ENCODE measurements at regions not wholly inside any gene's neighbourhood (a gene's known extent, or its start where the extent isn't known, plus 50 kb on each side); places are given as distances from the start of the nearest gene placed in this dataset.
"Not testable (repeated sequence)": the region's sequence is repeated elsewhere in the genome, so short reads cannot be mapped to it uniquely, and the experiment has no call there.

GRCh38 chr9:32161720-32162119, 222.7 kb upstream of the ACO1 start:
- no peaks in the 10 kb centered on the region for H3K9me3 ChIP-seq (replicated peaks; ENCODE audit: control insufficient read depth, insufficient read depth, low read depth, low read length)
- no peak overlapping the region for H3K9ac ChIP-seq (ENCODE audit: insufficient read depth in 1 of 2, low read depth in 2 of 2, low read length in 2 of 2)
- FAIRE-seq, result no peak
- ChIA-PET POLR2A (no interaction called here), CTCF (ENCODE audit: low intra/inter-chr PET ratio) (no interaction called here)
- no peak overlapping the region for H3K4me2 ChIP-seq (ENCODE audit: insufficient read depth, low read length)
- H3K36me3 ChIP-seq (ENCODE audit: control insufficient read depth, insufficient read depth, low read length), result no peaks in the 10 kb centered on the region
- intact Hi-C loops (cut with micrococcal nuclease) (no loop called here), in situ Hi-C loops (cut with MboI) (no loop called here)
- H4K20me1 ChIP-seq (replicated peaks; ENCODE audit: control insufficient read depth, insufficient read depth, low read length), result no peaks in the 10 kb centered on the region
- H3K27ac ChIP-seq (ENCODE audit: extremely low read depth, low read depth, low read length), result no peak overlapping the region
- H3K79me2 ChIP-seq (ENCODE audit: control insufficient read depth, insufficient read depth, low read length), result no peaks in the 10 kb centered on the region
- no peaks in the 10 kb centered on the region for H3K9me1 ChIP-seq (ENCODE audit: control insufficient read depth, insufficient read depth, low read length)
- no peak for DNase-seq (ENCODE audit: extremely low read depth in 1 of 4, low spot score in 3 of 4)
- H3K27me3 ChIP-seq (ENCODE audit: control insufficient read depth in 2 of 2, insufficient read depth in 2 of 2, low read length in 2 of 2), result no peaks in the 10 kb centered on the region
- TF ChIP-seq NUFIP1 (IDR thresholded peaks at IDR 0.05; ENCODE audit: partially characterized antibody) (no peak), KLF6 (CRISPR knock-in tag; IDR thresholded peaks at IDR 0.05; ENCODE audit: borderline replicate concordance) (no peak), ZBTB26 (CRISPR knock-in tag; IDR thresholded peaks at IDR 0.05) (no peak), PTTG1 (tag; IDR thresholded peaks at IDR 0.05; ENCODE audit: low read depth) (no peak), TFAP4 (CRISPR knock-in tag; IDR thresholded peaks at IDR 0.05; ENCODE audit: borderline replicate concordance) (no peak), XRCC5 (IDR thresholded peaks at IDR 0.05; ENCODE audit: low read depth, low read length) (no peak), ZNF445 (CRISPR knock-in tag; IDR thresholded peaks at IDR 0.05; ENCODE audit: low read depth) (no peak), NFIC (IDR thresholded peaks at IDR 0.05) (no peak), ZNF511 (CRISPR knock-in tag; IDR thresholded peaks at IDR 0.05) (no peak), MBD2 (IDR thresholded peaks at IDR 0.05; ENCODE audit: borderline replicate concordance, low read depth) (no peak)
- H3K4me3 ChIP-seq, result no peak overlapping the region
- H3K4me1 ChIP-seq (replicated peaks in 1 of 2; ENCODE audit: control insufficient read depth in 2 of 2, insufficient read depth in 2 of 2, low read length in 2 of 2), result no peaks in the 10 kb centered on the region
- ATAC-seq, result no peak
- BruUV-seq (replicated peaks), result no TSS peak
- no CpG with 5 or more reads among the region's 2 CpGs for WGBS (ENCODE audit: insufficient coverage, low coverage, missing lambda C conversion rate)
- no peak overlapping the region for H2AFZ ChIP-seq (ENCODE audit: low read depth, low read length)

GRCh38 chr9:32166316-32166715, 218.1 kb upstream of the ACO1 start:
- in situ Hi-C loops (cut with MboI), result not testable (repeated sequence)

More at GRCh38 chr9:32166316-32166715, 218.1 kb upstream of the ACO1 start:
- BruUV-seq (replicated peaks); H2AFZ ChIP-seq (ENCODE audit: low read depth, low read length); H3K9me3 ChIP-seq (replicated peaks; ENCODE audit: control insufficient read depth, insufficient read depth, low read depth, low read length); intact Hi-C loops (cut with micrococcal nuclease); FAIRE-seq; H3K9me1 ChIP-seq (ENCODE audit: control insufficient read depth, insufficient read depth, low read length); CTCF ChIA-PET (ENCODE audit: low intra/inter-chr PET ratio); H4K20me1 ChIP-seq (replicated peaks; ENCODE audit: control insufficient read depth, insufficient read depth, low read length); ATAC-seq; POLR2A ChIA-PET; H3K79me2 ChIP-seq (ENCODE audit: control insufficient read depth, insufficient read depth, low read length); H3K36me3 ChIP-seq (ENCODE audit: control insufficient read depth, insufficient read depth, low read length); H3K9ac ChIP-seq (ENCODE audit: insufficient read depth in 1 of 2, low read depth in 2 of 2, low read length in 2 of 2); H3K27ac ChIP-seq (ENCODE audit: extremely low read depth, low read depth, low read length); DNase-seq (ENCODE audit: extremely low read depth in 1 of 4, low spot score in 3 of 4); H3K4me2 ChIP-seq (ENCODE audit: insufficient read depth, low read length); H3K27me3 ChIP-seq (ENCODE audit: control insufficient read depth in 2 of 2, insufficient read depth in 2 of 2, low read length in 2 of 2); H3K4me1 ChIP-seq (replicated peaks in 1 of 2; ENCODE audit: control insufficient read depth in 2 of 2, insufficient read depth in 2 of 2, low read length in 2 of 2); H3K4me3 ChIP-seq: not testable (repeated sequence)
- 0% methylated on average over 1 of the region's 8 CpGs for whole genome bisulfite sequencing (ENCODE audit: insufficient coverage, low coverage, missing lambda C conversion rate)

Data from K562 (cell line).